Gastroesophageal sphincter (tissue), 3 donors: ENCODE measurements at regions not wholly inside any gene's neighbourhood (a gene's known extent, or its start where the extent isn't known, plus 50 kb on each side); places are given as distances from the start of the nearest gene placed in this dataset.

Experiments used
- POLR2A ChIP-seq, 2 donors: fragments of 450-650 bp; IDR thresholded peaks; one replicate each; pipeline ENCODE4 v1.6.1; 2017; ENCODE audit warnings: antibody characterized with exemption in 2 of 2, mild to moderate bottlenecking in 2 of 2, moderate library complexity in 1 of 2
- TF ChIP-seq, protein P1 (sequence below), 4 experiments: fragments of 200-600 bp in 2 of 4; fragments of 450-650 bp in 2 of 4; sonication (generic) in 1 of 4; IDR thresholded peaks; one replicate each; pipeline ENCODE4 v1.5.1; 2017 to 2019; ENCODE audit warnings: antibody characterized with exemption in 4 of 4, mild to moderate bottlenecking in 2 of 4, moderate library complexity in 2 of 4

DNA sequence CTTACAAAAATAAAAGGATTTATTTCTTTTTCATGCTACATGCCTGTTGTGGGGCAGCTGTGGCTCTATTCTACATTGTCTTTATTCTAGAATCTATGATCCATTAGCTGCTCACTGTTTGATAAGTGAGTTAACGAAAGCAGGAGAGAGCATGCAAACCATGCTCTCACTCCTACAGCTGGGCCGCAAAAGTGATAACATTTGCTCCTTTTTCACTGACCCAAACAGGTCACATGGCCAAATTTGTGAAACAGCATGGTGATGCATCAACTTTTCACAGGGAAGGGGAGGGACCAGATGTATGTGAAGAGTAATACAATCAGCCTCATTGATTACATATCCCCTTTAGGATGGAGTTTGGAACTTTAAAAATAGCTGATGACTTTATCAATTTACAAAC lies 456.9 kb upstream of the SYT1 start:
- TF ChIP-seq, protein P1, sequence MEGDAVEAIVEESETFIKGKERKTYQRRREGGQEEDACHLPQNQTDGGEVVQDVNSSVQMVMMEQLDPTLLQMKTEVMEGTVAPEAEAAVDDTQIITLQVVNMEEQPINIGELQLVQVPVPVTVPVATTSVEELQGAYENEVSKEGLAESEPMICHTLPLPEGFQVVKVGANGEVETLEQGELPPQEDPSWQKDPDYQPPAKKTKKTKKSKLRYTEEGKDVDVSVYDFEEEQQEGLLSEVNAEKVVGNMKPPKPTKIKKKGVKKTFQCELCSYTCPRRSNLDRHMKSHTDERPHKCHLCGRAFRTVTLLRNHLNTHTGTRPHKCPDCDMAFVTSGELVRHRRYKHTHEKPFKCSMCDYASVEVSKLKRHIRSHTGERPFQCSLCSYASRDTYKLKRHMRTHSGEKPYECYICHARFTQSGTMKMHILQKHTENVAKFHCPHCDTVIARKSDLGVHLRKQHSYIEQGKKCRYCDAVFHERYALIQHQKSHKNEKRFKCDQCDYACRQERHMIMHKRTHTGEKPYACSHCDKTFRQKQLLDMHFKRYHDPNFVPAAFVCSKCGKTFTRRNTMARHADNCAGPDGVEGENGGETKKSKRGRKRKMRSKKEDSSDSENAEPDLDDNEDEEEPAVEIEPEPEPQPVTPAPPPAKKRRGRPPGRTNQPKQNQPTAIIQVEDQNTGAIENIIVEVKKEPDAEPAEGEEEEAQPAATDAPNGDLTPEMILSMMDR (IDR thresholded peaks at IDR 0.05), result no peak
- no peak for TF ChIP-seq POLR2A (IDR thresholded peaks at IDR 0.05)
